GM18870 (cell line): ENCODE measurements at regions not wholly inside any gene's neighbourhood (a gene's known extent, or its start where the extent isn't known, plus 50 kb on each side); places are given as distances from the start of the nearest gene placed in this dataset.
"Not testable (repeated sequence)": the region's sequence is repeated elsewhere in the genome, so short reads cannot be mapped to it uniquely, and the experiment has no call there.

Experiments
- ATAC-seq: cut with Tn5 transposase; IDR thresholded peaks from one replicate; pipeline ENCODE4 v1.9.1; 2021; ENCODE audit warnings: moderate library complexity; ENCODE audit not compliant: unreplicated experiment

DNA sequence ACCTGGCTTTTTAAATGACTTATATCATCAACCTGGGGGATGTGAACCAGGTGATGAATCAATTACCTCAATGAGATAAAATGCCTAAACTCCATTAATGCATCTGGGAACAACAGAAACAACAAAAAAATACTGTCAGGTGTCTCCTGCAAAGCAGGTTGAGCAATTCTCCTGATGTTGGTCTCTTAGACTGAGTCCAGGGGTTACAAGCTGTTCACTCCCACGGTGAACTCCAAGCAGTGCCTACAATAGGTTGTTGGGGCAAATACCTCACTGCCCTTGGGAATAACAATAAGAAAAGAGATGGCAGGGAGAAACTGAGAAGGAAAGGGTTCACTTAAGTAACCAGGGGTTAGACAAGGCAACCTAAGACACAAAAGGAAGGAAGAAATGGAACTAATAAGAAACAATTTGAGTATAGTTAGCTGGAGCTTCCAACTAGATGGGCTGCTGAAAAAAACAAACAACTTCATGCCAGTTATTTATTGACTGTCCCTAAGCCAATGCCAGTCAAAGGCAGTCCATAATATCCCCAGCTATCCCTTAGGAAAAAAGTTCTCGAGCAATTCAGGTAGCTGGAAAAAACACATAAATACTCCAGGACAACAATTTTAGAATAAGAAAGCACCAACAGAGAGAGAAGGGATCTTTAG lies 97.6 kb upstream of the MAGI3 start:
- no peak for ATAC-seq

DNA sequence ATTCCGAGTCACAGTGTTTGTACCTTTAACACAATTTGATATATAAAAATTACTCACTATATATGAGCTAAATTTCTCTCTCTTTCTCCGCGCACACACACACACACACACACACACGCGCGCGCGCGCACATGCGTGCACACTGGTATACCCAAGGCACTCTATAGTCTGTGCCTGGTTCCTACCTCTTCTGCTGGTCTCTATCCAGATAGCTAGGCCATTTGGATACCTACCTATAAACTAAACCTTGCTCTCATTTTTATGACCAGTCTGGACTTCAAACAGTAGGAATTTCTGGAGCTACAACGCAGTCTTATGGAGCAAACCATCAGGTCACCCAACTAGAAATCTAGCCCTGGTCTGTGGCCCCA lies 97.1 kb upstream of the MAGI3 start:
- ATAC-seq, result no peak

DNA sequence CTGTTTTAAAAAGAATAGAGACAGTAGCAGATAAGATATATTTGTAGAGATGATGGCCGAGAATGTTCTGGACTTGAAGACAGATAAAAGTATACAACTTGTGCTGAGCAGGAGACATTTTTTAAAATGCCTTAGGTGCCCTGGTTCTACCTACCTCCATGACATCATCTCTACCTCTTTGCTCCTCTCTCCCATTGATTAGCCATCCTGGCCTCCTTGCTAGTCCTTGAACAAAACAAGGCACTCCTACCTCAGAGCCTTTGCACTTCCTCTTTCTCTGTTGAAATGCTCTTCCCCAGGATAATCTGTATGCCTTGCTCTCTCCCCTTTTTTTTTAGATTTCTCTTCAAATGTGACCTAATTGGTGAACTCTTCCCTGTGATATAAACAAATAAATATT lies 92.6 kb upstream of the MAGI3 start:
- ATAC-seq, result no peak

DNA sequence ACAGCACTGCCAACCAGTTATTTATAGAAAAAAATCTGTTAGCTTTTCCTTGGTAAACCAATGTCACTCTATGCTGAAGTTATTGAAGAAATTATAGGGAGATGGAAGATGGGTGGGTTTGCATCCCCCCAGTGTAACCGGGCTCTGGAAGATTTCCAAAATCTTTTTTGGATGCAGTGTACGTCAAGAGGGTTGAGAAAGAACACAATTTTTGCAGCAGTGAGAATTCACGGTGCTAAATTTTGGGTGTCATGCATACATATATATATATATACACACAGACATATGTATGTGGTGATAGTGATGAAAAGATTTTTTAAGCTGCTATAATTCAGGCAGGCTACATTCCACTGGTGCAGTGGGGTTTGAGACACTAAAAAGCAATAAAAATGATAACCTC lies 91.4 kb upstream of the MAGI3 start:
- no peak for ATAC-seq

DNA sequence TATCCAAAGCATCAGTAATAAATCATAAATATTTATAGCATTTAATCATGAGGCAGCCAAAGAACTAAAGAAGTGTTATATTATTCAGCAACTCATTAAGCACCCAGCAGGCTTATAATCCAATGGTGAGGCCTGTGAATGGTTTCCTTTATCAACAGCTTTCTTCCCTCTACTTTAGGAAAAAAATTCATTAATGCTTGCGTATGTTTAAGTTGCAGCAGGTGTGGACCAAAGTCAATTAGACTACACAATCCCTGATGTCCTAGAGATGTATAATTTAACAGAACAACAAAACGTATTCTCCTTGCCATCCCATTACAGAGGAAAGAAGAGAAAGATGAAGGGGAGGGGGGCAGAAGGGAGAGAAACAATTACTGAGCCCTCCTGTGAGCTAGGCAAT lies 87.7 kb upstream of the MAGI3 start:
- ATAC-seq, result no peak

DNA sequence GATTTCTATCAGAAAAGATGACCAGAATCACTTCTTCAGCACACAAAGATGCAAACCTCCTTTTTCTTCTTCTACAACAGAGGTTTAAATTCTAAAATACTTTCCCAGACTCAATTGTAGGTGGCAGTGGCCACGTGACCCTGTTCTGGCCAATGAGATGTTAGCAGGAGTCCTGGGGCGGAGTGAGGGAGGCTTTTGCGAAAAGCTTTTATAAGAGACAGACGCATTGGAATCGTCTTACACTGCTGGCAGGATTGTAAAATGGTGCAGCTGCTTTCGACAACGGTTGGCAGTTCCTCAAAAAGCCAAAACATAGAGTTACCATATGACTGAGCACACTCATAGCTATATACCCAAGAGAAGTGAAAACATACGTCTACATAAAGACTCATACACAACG lies 87.0 kb upstream of the MAGI3 start:
- ATAC-seq, result no peak

DNA sequence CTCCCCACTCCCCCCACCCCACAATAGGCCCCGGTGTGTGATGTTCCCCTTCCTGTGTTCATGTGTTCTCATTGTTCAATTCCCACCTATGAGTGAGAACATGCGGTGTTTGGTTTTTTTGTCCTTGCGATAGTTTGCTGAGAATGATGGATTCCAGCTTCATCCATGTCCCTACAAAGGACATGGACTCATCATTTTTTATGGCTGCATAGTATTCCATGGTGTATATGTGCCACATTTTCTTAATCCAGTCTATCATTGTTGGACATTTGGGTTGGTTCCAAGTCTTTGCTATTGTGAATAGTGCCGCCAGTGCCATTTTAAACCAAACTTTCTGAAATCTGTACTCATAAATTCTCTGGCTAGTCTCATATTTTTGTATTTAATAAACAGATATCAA lies 85.3 kb upstream of the MAGI3 start:
- ATAC-seq, result not testable (repeated sequence)

DNA sequence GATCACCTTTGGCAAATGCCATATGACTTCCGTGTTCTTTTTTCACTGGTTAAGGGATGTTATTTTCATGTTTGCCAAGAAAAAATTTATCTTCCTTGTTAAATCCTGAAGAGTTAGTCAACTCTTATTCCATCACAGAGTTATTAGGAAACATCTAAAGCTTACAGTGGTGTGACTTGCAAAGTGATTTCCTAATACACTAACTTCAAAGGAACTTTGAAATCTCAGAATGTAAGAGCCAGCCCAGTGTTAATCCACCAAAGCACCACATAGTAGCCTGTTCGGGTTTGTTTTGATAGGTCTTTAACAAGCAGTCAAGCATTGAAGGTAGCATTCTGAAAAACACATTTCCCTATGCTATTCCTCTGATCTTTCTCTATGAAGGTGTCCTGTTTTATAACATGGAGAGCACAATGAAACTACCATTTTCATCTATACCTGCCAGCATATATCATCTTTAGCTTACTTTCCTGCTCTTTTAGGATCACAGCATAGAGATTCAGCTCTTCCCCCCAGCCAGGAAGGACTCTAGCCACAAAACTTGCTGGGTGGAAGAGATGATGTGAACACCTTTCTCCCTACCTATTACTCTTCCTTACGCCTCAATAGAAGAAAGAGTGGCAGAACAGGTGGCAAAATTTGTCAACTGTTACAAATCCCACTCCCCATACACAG lies 82.4 kb upstream of the MAGI3 start:
- no peak for ATAC-seq

DNA sequence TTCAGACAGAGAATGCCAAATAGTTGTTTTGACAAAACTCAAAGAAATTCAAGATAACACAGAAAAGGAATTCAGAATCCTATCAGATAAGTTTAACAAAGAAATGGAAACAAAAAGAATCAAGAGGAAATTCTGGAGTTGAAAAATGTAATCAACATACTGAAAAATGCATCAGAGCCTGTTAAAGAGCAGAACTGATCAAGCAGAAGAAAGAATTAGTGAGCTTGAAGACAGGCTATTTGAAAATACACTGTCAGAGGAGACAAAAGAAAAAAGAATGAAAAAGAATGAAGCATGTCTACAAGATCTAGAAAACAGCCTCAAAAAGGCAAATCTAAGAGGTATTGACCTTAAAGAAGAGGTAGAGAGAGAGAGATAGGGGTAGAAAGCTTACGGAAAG lies 77.7 kb upstream of the MAGI3 start:
- not testable (repeated sequence) for ATAC-seq

DNA sequence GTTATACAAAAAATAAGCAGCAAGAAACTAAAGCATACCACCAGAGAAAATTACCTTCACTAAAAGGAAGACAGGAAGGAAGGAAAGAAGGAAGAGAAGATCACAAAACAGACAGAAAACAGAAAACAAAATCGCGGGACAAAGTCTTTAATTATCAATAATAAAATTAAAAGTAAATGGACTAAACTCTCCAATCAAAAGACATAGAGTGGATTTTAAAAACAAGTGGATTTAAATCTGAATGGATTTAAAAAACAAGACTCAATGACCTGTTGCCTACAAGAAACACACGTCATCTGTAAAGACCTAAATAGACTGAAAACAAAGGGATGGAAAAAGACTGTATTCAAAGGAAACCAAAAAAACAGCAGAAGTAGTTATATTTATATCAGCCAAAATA lies 75.7 kb upstream of the MAGI3 start:
- ATAC-seq, result no peak

DNA sequence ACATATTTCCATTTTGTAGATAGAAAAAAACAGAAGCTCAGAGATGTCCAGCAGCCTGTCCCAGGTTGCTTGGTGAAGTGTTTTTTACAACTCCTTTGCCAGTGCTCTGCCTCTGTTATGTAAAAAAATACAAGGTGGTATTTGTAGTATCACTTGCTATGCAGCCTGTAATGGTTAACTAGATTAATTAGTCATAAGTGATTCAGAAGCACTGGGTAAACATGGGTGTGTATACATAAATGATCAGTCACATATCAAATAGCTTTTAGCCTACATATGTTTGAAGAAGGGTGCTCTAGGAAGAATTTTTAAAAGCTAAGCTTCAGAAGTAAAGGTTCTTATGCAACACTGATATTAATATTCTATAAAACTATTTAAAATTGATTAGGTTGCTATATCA lies 70.0 kb upstream of the MAGI3 start:
- ATAC-seq, result no peak

DNA sequence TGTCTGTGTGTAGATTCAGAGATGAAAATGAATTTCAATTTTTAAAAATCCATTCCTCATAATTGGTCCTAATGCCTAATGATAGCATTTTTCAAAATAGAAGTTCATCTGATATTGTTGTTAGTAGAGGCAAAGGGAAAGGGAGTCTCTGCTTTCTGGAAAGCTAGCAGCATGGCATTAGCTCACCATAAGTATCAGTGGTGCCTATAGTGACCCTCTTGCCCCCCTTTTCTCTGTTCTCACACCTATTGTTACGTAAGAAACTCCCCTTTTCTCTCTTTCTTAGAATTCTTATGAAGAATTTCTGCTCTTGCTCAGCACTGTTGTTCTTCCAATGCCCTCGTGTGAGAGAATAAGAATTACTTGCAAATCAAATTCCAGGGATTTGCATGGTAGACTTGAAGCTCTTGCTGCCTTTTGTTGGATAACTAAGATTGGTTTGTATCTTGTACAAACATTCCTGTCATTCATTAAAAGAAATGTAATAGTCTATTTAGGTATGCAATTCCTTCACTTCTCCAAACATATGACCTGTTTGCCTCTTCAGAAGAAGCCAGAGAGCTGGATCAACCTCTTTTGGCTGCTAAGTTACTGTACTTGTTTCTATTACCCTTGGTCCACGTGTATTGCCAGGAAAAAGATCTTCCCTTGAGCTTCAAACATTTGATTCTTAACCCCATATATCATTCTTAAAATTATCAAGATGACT lies 69.2 kb upstream of the MAGI3 start:
- no peak for ATAC-seq

DNA sequence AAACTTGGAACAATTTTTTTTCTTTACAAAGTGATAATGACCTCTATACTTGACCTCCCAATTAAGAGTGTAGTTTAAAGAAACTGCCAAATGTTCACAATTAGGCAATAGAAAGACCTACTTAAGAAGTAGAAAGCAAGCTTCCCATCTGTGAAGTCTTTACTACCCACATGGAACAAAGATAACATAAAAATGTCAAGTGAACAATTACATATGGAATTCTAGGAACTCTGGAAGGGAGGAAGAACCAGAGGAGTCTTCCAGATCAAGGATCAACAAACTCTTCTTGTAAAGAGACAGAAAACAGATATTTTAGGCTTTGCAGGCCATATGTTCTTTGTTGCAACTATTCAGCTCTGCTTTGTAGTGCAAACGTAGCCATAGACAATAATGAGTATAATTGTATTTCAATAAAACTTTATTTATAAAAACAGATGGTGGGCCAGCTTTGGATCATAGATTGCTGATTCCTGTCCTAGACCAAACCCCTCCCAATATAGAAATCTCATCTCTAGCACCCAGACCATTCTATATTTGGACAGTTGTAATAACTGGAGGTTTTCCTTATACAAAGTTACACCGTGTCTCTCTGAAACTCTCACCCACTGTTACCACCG lies 68.4 kb upstream of the MAGI3 start:
- ATAC-seq, result no peak

DNA sequence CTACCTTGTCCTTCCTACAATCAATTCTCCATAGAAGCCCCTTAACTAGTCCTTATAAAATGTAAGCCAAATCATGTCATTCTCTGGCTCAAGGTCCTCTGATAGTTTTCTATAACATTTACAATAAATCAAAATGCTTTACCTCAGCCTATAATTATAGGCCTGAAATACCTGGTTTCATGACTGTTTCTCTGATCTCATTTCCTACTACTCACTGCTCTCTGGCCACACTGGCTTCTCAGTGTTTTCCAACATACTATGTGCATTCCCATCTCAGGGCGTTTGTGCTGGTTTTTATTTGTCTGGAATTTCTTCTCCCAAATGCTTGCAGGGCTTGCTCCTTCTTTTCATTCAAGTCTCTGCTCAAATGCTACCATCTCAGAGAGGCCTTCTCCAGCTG lies 67.9 kb upstream of the MAGI3 start:
- ATAC-seq, result no peak

DNA sequence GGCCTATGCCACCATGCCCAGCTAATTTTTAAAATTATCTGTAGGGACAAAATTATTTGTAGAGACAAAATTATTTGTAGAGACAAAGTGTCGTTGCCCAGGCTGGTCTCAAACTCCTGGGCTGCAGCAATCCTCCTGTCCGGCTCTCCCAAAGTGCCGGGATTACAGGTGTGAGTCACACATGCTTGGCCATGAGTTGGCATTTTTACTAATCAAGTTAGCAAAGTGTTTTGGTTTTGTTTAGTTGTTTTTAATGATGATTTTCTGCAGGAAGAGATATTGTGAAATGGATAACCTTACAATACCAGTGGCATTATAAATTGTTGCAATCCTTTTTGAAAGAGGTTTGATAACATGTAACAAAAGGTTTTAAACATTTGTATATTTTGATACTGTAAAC lies 65.3 kb upstream of the MAGI3 start:
- no peak for ATAC-seq

DNA sequence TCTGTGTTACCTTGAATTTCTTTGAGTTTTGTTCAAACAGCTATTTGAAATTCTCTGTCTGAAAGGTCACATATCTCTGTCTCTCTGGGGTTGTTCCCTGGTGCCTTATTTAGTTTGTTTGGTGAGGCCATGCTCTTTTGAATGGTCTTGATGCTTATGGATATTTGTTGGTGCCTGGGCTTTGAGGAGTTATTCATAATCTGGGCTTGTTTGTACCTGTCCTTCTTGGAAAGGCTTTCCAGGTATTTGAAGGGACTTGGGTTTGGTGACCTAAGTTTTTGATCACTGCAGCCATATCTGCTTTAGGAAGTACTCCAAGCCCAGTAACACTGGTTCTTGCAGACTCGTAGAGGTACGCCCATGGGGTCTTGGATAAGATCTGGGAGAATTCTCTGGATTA lies 63.3 kb upstream of the MAGI3 start:
- no peak for ATAC-seq

DNA sequence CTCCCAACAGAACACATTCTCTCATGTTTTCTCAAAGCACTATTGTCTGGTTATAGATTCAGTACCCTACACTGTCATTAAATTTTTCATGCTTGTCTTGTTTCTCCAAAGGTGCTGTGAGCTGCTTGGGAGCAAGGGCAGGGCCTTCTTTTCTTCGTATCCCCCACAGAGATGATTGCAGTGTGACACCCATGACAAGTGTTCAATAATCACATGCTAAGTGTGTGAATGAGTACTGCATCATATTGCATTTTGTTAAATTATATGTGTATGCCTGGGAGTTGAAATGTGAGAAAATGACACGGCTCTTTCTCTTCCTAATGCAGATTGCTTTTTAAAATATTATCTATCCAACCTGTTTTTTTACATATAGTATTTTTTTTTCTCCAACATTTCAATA lies 57.3 kb upstream of the MAGI3 start:
- ATAC-seq, result no peak

DNA sequence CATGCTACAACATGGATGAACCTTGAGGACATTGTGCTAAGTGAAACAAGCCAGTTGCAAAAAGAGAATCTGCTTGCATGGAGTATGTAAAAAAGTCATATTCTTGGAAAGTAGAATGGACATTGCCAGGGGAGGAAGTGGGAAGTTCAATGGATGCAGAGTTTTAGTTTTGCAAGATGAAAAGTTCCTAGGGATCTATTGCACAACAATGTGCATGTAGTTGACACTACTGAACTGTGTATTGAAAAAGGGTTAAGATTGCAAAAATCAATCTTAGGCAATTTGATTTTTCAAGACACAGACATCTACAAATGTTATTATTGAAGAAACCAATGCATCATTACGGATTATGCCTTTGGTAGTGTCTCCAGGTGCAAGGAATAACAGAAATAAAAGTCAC lies 50.3 kb upstream of the MAGI3 start:
- ATAC-seq, result no peak
